WTC11 (cell line): ENCODE measurements at regions not wholly inside any gene's neighbourhood (a gene's known extent, or its start where the extent isn't known, plus 50 kb on each side); places are given as distances from the start of the nearest gene placed in this dataset.

Source experiments
- ATAC-seq: fragments of 200-7000 bp; cut with Tn5 transposase; 2 replicates; pipeline ENCODE4 v1.10.0; 2021; ENCODE audit warnings: mild to moderate bottlenecking, moderate library complexity
- CTCF ChIA-PET: fragments of 300-600 bp; sonication (Branson Sonifier 250); formaldehyde crosslinking; loops from one replicate; lab custom pipeline; 2021; ENCODE audit warnings: antibody characterized with exemption; lab: Charles Lee
- POLR2A ChIA-PET: fragments of 350-600 bp; sonication (Branson Sonifier 250); formaldehyde crosslinking; loops from one replicate; lab custom pipeline; 2021; ENCODE audit warnings: antibody characterized with exemption; lab: Charles Lee
- DNase-seq: peaks from one replicate; pipeline ENCODE4 v3.0.0; 2021; ENCODE audit warnings: low spot score
- H3K27ac Mint-ChIP-seq: 2 replicates; pipeline ENCODE4 v1.8.0; 2021; ENCODE audit warnings: mixed read lengths
- H3K27me3 Mint-ChIP-seq: 2 replicates; pipeline ENCODE4 v1.8.0; 2021; ENCODE audit warnings: low read depth, mild to moderate bottlenecking, moderate library complexity, mixed read lengths
- H3K36me3 Mint-ChIP-seq: 2 replicates; pipeline ENCODE4 v1.8.0; 2021; ENCODE audit warnings: mixed read lengths
- H3K4me1 Mint-ChIP-seq: 2 replicates; pipeline ENCODE4 v1.8.0; 2022; ENCODE audit warnings: mixed read lengths
- H3K4me3 Mint-ChIP-seq: 2 replicates; pipeline ENCODE4 v1.8.0; 2021; ENCODE audit warnings: mild to moderate bottlenecking, moderate library complexity, mixed read lengths
- H3K9me3 Mint-ChIP-seq: 2 replicates; pipeline ENCODE4 v1.8.0; 2021; ENCODE audit warnings: mixed read lengths
- CREB1 ChIP-seq: sonication (generic); formaldehyde crosslinking; IDR thresholded peaks from 2 replicates; pipeline ENCODE4 v1.8.0; 2023; ENCODE audit warnings: mild to moderate bottlenecking, missing genetic modification reagents
- NFE2L1 ChIP-seq: sonication (generic); formaldehyde crosslinking; IDR thresholded peaks from 2 replicates; pipeline ENCODE4 v1.8.1; 2023; ENCODE audit warnings: missing genetic modification reagents
- SMAD3 ChIP-seq: sonication (generic); formaldehyde crosslinking; IDR thresholded peaks from 2 replicates; pipeline ENCODE4 v1.8.0; 2022; ENCODE audit warnings: missing genetic modification reagents, mild to moderate bottlenecking, borderline replicate concordance
- SMAD4 ChIP-seq: sonication (generic); formaldehyde crosslinking; IDR thresholded peaks from 2 replicates; pipeline ENCODE4 v1.8.0; 2022; ENCODE audit warnings: mild to moderate bottlenecking, missing genetic modification reagents
- TF ChIP-seq, protein P1 (sequence below): fragments of 250-450 bp; sonication (Bioruptor Pico); IDR thresholded peaks from 2 replicates; pipeline ENCODE4 v1.9.0; 2021; ENCODE audit warnings: mild to moderate bottlenecking
- TF ChIP-seq, protein P2 (sequence below): sonication (generic); formaldehyde crosslinking; IDR thresholded peaks from 2 replicates; pipeline ENCODE4 v1.8.1; 2023; ENCODE audit warnings: mild to moderate bottlenecking, missing genetic modification reagents, moderate library complexity
- TF ChIP-seq, protein P3 (sequence below): sonication (generic); formaldehyde crosslinking; IDR thresholded peaks from 2 replicates; pipeline ENCODE4 v1.8.0; 2023; ENCODE audit warnings: mild to moderate bottlenecking, missing genetic modification reagents
- TF ChIP-seq, protein P4 (sequence below): fragments of 250-450 bp; sonication (Bioruptor Pico); IDR thresholded peaks from 2 replicates; pipeline ENCODE4 v2.1.2; 2022; ENCODE audit warnings: mild to moderate bottlenecking, moderate library complexity
- TF ChIP-seq, protein P5 (sequence below): sonication (generic); formaldehyde crosslinking; IDR thresholded peaks from 2 replicates; pipeline ENCODE4 v1.8.0; 2023; ENCODE audit warnings: missing genetic modification reagents, mild to moderate bottlenecking, borderline replicate concordance
- TF ChIP-seq, protein P6 (sequence below): sonication (generic); formaldehyde crosslinking; IDR thresholded peaks from 2 replicates; pipeline ENCODE4 v1.8.0; 2022; ENCODE audit warnings: mild to moderate bottlenecking, missing genetic modification reagents

DNA sequence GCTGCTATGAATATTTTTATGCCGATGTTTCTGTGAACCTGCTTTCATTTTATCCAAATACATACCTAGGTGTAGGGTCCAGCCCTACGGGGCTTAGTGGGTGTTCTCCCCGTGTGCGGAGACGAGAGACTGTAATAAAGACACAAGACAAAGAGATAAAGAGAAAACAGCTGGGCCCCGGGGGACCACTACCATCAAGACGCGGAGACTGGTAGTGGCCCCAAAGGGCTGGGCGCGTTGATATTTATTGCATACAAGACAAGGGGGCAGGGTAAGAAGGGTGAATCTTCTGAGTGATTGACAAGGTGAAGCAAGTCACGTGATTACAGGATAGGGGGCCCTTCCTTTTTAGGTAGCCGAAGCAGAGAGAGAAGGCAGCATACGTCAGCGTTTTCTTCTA is 920.1 kb downstream of the BRD1 start (continued):
- TF ChIP-seq SMAD4 (CRISPR knock-in tag) (no peak), SMAD3 (no peak)
- TF ChIP-seq, protein P1, sequence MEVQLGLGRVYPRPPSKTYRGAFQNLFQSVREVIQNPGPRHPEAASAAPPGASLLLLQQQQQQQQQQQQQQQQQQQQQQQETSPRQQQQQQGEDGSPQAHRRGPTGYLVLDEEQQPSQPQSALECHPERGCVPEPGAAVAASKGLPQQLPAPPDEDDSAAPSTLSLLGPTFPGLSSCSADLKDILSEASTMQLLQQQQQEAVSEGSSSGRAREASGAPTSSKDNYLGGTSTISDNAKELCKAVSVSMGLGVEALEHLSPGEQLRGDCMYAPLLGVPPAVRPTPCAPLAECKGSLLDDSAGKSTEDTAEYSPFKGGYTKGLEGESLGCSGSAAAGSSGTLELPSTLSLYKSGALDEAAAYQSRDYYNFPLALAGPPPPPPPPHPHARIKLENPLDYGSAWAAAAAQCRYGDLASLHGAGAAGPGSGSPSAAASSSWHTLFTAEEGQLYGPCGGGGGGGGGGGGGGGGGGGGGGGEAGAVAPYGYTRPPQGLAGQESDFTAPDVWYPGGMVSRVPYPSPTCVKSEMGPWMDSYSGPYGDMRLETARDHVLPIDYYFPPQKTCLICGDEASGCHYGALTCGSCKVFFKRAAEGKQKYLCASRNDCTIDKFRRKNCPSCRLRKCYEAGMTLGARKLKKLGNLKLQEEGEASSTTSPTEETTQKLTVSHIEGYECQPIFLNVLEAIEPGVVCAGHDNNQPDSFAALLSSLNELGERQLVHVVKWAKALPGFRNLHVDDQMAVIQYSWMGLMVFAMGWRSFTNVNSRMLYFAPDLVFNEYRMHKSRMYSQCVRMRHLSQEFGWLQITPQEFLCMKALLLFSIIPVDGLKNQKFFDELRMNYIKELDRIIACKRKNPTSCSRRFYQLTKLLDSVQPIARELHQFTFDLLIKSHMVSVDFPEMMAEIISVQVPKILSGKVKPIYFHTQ: no peak
- TF ChIP-seq, protein P2, sequence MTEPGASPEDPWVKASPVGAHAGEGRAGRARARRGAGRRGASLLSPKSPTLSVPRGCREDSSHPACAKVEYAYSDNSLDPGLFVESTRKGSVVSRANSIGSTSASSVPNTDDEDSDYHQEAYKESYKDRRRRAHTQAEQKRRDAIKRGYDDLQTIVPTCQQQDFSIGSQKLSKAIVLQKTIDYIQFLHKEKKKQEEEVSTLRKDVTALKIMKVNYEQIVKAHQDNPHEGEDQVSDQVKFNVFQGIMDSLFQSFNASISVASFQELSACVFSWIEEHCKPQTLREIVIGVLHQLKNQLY (CRISPR knock-in tag): no peak
- TF ChIP-seq, protein P3, sequence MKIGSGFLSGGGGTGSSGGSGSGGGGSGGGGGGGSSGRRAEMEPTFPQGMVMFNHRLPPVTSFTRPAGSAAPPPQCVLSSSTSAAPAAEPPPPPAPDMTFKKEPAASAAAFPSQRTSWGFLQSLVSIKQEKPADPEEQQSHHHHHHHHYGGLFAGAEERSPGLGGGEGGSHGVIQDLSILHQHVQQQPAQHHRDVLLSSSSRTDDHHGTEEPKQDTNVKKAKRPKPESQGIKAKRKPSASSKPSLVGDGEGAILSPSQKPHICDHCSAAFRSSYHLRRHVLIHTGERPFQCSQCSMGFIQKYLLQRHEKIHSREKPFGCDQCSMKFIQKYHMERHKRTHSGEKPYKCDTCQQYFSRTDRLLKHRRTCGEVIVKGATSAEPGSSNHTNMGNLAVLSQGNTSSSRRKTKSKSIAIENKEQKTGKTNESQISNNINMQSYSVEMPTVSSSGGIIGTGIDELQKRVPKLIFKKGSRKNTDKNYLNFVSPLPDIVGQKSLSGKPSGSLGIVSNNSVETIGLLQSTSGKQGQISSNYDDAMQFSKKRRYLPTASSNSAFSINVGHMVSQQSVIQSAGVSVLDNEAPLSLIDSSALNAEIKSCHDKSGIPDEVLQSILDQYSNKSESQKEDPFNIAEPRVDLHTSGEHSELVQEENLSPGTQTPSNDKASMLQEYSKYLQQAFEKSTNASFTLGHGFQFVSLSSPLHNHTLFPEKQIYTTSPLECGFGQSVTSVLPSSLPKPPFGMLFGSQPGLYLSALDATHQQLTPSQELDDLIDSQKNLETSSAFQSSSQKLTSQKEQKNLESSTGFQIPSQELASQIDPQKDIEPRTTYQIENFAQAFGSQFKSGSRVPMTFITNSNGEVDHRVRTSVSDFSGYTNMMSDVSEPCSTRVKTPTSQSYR (CRISPR knock-in tag): no peak

DNA sequence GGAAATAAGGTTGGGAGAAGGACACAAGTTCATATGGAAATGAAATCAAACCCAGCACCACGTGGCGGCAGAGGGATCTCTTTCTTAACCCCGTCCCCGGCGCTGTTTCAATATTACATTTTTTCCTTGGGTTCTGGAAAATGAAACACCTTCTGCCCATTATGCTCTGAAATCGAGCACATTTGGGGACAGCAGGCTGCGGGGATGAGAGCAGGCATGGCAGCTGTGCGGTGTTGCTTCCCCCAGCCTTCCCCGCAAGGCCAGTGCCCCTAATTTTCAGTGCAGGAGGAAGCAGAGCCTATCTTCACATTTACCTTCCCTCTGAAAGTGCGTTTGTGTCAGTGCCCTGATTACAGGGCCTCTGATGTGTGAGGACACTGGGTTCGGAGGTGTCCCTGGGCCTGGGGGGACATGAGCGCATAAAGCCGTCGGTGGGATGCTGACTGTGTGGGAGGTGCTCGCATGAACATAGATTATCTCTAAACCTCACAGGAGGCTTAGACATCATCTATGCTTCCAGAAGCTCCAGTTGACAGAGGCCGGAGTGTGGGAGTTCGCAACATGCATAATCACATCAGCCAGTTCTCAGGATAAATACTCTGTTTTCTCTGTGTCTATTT is 921.3 kb downstream of the BRD1 start:
- Mint-ChIP-seq H3K4me1 (no peaks in the 10 kb centered on the region), H3K27ac (no peak overlapping the region), H3K36me3 (no peaks in the 10 kb centered on the region), H3K9me3 (no peaks in the 10 kb centered on the region), H3K4me3 (no peak overlapping the region), H3K27me3 (peaks cover 15% of the 10 kb centered on the region)
- ATAC-seq: no peak
- no peak for DNase-seq
- TF ChIP-seq, protein P4, sequence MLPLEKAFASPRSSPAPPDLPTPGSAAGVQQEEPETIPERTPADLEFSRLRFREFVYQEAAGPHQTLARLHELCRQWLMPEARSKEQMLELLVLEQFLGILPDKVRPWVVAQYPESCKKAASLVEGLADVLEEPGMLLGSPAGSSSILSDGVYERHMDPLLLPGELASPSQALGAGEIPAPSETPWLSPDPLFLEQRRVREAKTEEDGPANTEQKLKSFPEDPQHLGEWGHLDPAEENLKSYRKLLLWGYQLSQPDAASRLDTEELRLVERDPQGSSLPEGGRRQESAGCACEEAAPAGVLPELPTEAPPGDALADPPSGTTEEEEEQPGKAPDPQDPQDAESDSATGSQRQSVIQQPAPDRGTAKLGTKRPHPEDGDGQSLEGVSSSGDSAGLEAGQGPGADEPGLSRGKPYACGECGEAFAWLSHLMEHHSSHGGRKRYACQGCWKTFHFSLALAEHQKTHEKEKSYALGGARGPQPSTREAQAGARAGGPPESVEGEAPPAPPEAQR: no peak
- TF ChIP-seq, protein P5, sequence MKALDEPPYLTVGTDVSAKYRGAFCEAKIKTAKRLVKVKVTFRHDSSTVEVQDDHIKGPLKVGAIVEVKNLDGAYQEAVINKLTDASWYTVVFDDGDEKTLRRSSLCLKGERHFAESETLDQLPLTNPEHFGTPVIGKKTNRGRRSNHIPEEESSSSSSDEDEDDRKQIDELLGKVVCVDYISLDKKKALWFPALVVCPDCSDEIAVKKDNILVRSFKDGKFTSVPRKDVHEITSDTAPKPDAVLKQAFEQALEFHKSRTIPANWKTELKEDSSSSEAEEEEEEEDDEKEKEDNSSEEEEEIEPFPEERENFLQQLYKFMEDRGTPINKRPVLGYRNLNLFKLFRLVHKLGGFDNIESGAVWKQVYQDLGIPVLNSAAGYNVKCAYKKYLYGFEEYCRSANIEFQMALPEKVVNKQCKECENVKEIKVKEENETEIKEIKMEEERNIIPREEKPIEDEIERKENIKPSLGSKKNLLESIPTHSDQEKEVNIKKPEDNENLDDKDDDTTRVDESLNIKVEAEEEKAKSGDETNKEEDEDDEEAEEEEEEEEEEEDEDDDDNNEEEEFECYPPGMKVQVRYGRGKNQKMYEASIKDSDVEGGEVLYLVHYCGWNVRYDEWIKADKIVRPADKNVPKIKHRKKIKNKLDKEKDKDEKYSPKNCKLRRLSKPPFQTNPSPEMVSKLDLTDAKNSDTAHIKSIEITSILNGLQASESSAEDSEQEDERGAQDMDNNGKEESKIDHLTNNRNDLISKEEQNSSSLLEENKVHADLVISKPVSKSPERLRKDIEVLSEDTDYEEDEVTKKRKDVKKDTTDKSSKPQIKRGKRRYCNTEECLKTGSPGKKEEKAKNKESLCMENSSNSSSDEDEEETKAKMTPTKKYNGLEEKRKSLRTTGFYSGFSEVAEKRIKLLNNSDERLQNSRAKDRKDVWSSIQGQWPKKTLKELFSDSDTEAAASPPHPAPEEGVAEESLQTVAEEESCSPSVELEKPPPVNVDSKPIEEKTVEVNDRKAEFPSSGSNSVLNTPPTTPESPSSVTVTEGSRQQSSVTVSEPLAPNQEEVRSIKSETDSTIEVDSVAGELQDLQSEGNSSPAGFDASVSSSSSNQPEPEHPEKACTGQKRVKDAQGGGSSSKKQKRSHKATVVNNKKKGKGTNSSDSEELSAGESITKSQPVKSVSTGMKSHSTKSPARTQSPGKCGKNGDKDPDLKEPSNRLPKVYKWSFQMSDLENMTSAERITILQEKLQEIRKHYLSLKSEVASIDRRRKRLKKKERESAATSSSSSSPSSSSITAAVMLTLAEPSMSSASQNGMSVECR: no peak
- no peak for TF ChIP-seq CREB1 (CRISPR knock-in tag)
- no peak for TF ChIP-seq NFE2L1 (CRISPR knock-in tag)
- TF ChIP-seq, protein P6, sequence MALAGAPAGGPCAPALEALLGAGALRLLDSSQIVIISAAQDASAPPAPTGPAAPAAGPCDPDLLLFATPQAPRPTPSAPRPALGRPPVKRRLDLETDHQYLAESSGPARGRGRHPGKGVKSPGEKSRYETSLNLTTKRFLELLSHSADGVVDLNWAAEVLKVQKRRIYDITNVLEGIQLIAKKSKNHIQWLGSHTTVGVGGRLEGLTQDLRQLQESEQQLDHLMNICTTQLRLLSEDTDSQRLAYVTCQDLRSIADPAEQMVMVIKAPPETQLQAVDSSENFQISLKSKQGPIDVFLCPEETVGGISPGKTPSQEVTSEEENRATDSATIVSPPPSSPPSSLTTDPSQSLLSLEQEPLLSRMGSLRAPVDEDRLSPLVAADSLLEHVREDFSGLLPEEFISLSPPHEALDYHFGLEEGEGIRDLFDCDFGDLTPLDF (CRISPR knock-in tag): no peak
- ChIA-PET CTCF (interaction anchor here (1.4 kb wide), 1 partner anchor 12 kb away, joined by 4 read pairs; no protein-coding TSS in a partner anchor), POLR2A (no interaction called here)
